ENCODE measurements at regions not wholly inside any gene's neighbourhood (a gene's known extent, or its start where the extent isn't known, plus 50 kb on each side); places are given as distances from the start of the nearest gene placed in this dataset.

DNA sequence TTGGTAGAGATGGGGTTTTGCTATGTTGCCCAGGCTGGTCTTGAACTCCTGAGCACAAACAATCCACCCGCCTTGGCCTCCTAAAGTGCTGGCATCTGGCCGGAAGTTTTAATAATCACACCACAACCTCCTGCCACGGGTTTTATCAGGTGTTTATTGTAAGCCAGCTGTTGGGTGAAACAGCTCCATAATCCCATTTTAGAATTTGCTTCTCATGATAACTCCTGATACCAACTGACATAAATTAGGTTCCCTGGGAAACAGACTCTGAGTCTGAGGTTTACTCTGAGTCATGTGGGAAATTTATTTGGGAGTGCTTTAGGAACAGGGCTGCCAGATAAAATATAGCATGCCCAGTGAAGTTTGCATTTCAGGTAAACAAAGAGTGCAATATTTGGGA is 122.6 kb upstream of the MED13 start:
- TF ChIP-seq POLR2AphosphoS5 (IDR thresholded peaks at IDR 0.05; ENCODE audit: low read depth, low read length) = no peak
- TF ChIP-seq SIN3A (IDR thresholded peaks at IDR 0.05; ENCODE audit: borderline replicate concordance, insufficient read depth, low read length) = no peak

Measured in PFSK-1 (cell line).